Thyroid gland (tissue), 4 donors: ENCODE measurements at regions not wholly inside any gene's neighbourhood (a gene's known extent, or its start where the extent isn't known, plus 50 kb on each side); places are given as distances from the start of the nearest gene placed in this dataset.

ENCODE experiments used
- DNase-seq, 2 donors: peaks; one replicate each; pipeline ENCODE4 v3.0.0-alpha.2; 2019
- H3K27ac ChIP-seq, 3 donors: fragments of 200-600 bp; sonication (generic); 1 replicate in 2 of 3; 2 replicates in 1 of 3; pipeline ENCODE4 v1.5.1; 2016 to 2019; ENCODE audit warnings: mild to moderate bottlenecking in 1 of 3, moderate library complexity in 1 of 3
- H3K27me3 ChIP-seq: fragments of 200-600 bp; sonication (generic); one replicate; pipeline ENCODE4 v1.5.1; 2019
- H3K36me3 ChIP-seq, 2 donors: fragments of 200-600 bp; sonication (generic); one replicate each; pipeline ENCODE4 v1.5.1; 2016 to 2019
- H3K4me1 ChIP-seq, 2 donors: fragments of 200-600 bp; sonication (generic); one replicate each; pipeline ENCODE4 v1.5.1; 2017 to 2019
- H3K4me3 ChIP-seq, 3 donors: fragments of 200-600 bp; sonication (generic); replicated peaks in 1 of 3; 1 replicate in 2 of 3; 2 replicates in 1 of 3; pipeline ENCODE4 v1.5.1; 2016; ENCODE audit warnings: mild to moderate bottlenecking in 1 of 3
- H3K9me3 ChIP-seq: fragments of 200-600 bp; sonication (generic); one replicate; pipeline ENCODE4 v1.5.1; 2017
- CTCF ChIP-seq, 6 experiments: fragments of 200-600 bp in 3 of 6; fragments of 450-650 bp in 3 of 6; sonication (generic) in 3 of 6; IDR thresholded peaks; one replicate each; pipeline ENCODE4 v1.5.1; 2016 to 2019; ENCODE audit warnings: antibody characterized with exemption in 6 of 6, mild to moderate bottlenecking in 2 of 6, inconsistent platforms in 1 of 6, moderate library complexity in 1 of 6
- POLR2A ChIP-seq, 2 donors: fragments of 450-650 bp; IDR thresholded peaks; one replicate each; pipeline ENCODE4 v1.6.1; 2017; ENCODE audit warnings: antibody characterized with exemption in 2 of 2, mild to moderate bottlenecking in 2 of 2, moderate library complexity in 1 of 2
- WGBS, 2 donors: methylation state at CpG; one replicate each; pipeline ENCODE4 v1.1.5; 2017; 5-methylcytosine and 5-hydroxymethylcytosine counted together
- intact Hi-C: fragments of 100-400 bp; cut with DNase I; formaldehyde crosslinking; loops from one replicate; pipeline ENCODE4 v1.15.1; 2023

GRCh38 chr6:146957181-146958093, 246.8 kb upstream of the STXBP5 start:
- no peaks in the 10 kb centered on the region for H3K9me3 ChIP-seq
- H3K27me3 ChIP-seq: no peaks in the 10 kb centered on the region
- DNase-seq: no peak
- no peak overlapping the region for H3K4me3 ChIP-seq
- no peak for TF ChIP-seq POLR2A (IDR thresholded peaks at IDR 0.05)
- intact Hi-C loops: no loop called here
- no peaks in the 10 kb centered on the region for H3K36me3 ChIP-seq
- WGBS, 2 donors: 70 to 72% methylated on average over 5 of the region's 5 CpGs
- H3K27ac ChIP-seq: no peak overlapping the region
- no peaks in the 10 kb centered on the region for H3K4me1 ChIP-seq

- no peaks in the 10 kb centered on the region for H3K36me3 ChIP-seq
- H3K4me1 ChIP-seq: no peaks in the 10 kb centered on the region
- no peak overlapping the region for H3K4me3 ChIP-seq
- no peak for DNase-seq
- no peak overlapping the region for H3K27ac ChIP-seq
- intact Hi-C loops: no loop called here
- 90 to 91% methylated on average over 1 of the region's 1 CpG for WGBS, 2 donors
- TF ChIP-seq POLR2A (IDR thresholded peaks at IDR 0.05) (no peak), CTCF (IDR thresholded peaks at IDR 0.05) (no peak)
- no peaks in the 10 kb centered on the region for H3K9me3 ChIP-seq
- H3K27me3 ChIP-seq: no peaks in the 10 kb centered on the region
These were observed 242.4 kb upstream of the STXBP5 start for GRCh38 chr6:146961831-146962230.

GRCh38 chr6:146962329-146962728, 241.9 kb upstream of the STXBP5 start:
- Histone ChIP-seq H3K4me1 (no peaks in the 10 kb centered on the region), H3K27me3 (no peaks in the 10 kb centered on the region), H3K27ac (no peak overlapping the region), H3K36me3 (no peaks in the 10 kb centered on the region), H3K4me3 (no peak overlapping the region), H3K9me3 (no peaks in the 10 kb centered on the region)
- WGBS, 2 donors: 87 to 91% methylated on average over 2 of the region's 2 CpGs
- no peak for DNase-seq
- intact Hi-C loops: no loop called here
- no peak for TF ChIP-seq POLR2A (IDR thresholded peaks at IDR 0.05)
- TF ChIP-seq CTCF (IDR thresholded peaks at IDR 0.05): no peak

GRCh38 chr6:146965110-146965689, 239.0 kb upstream of the STXBP5 start:
- Histone ChIP-seq H3K9me3 (no peaks in the 10 kb centered on the region), H3K27ac (no peak overlapping the region), H3K4me3 (no peak overlapping the region), H3K36me3 (no peaks in the 10 kb centered on the region), H3K4me1 (no peaks in the 10 kb centered on the region), H3K27me3 (no peaks in the 10 kb centered on the region)
- no peak for DNase-seq
- no peak for TF ChIP-seq CTCF (IDR thresholded peaks at IDR 0.05)
- no peak for TF ChIP-seq POLR2A (IDR thresholded peaks at IDR 0.05)
- intact Hi-C loops: no loop called here
- 92% methylated on average over 1 of the region's 1 CpG for WGBS, 2 donors

GRCh38 chr6:146968041-146968760, 236.0 kb upstream of the STXBP5 start:
- Histone ChIP-seq H3K9me3 (no peaks in the 10 kb centered on the region), H3K27me3 (no peaks in the 10 kb centered on the region), H3K4me1 (no peaks in the 10 kb centered on the region), H3K27ac (no peak overlapping the region), H3K36me3 (no peaks in the 10 kb centered on the region), H3K4me3 (no peak overlapping the region)
- TF ChIP-seq CTCF (IDR thresholded peaks at IDR 0.05) (no peak), POLR2A (IDR thresholded peaks at IDR 0.05) (no peak)
- 30 to 36% methylated on average over 4 of the region's 4 CpGs for WGBS, 2 donors
- intact Hi-C loops: no loop called here
- no peak for DNase-seq
